ENCODE measurements at regions not wholly inside any gene's neighbourhood (a gene's known extent, or its start where the extent isn't known, plus 50 kb on each side); places are given as distances from the start of the nearest gene placed in this dataset.

DNA sequence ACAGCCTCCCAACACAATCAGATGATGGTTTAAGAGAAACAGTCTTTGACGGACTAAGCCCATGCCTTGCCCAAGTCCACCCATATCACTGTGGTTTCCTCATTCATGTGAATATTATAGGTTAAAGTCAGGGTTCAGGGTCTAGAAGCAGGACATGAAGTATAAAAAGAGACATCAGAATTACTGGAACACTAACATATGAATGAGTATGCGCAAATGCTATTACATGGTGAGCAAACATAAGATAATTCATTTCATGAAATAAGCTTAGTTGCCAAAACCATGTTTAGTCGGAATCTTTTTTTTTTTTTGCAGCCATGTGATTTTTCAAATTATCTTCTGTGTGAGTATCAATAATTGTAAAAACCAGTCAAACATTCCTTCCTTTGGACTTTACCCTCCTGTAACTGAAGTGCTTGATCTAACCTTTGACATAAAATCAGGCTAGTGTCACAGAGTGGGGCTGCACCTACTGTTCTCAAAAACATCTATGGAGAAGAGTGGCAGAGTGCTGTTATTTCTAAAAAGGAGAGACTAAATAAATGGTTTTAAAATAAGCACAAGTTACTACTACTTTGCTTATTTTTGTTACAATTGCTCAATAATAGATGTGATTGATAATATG is 84.9 kb upstream of the NRIP1 start:
- Histone ChIP-seq H3K9me2 (ENCODE audit: insufficient read depth) (peaks cover 10% of the 10 kb centered on the region), H3K36me3 (ENCODE audit: insufficient read depth) (no peaks in the 10 kb centered on the region), H3K27me3 (ENCODE audit: insufficient read depth) (no peaks in the 10 kb centered on the region), H3K27ac (ENCODE audit: low read depth) (no peak overlapping the region), H3K4me1 (ENCODE audit: insufficient read depth) (no peaks in the 10 kb centered on the region), H2AFZ (no peak overlapping the region), H4K20me1 (replicated peaks; ENCODE audit: insufficient read depth) (no peaks in the 10 kb centered on the region), H3K4me3 (no peak overlapping the region), H3F3A (replicated peaks; ENCODE audit: low read depth) (no peaks in the 10 kb centered on the region), H3K4me2 (no peak overlapping the region), H3K79me2 (replicated peaks; ENCODE audit: insufficient read depth) (no peaks in the 10 kb centered on the region)
- no peak overlapping the region for H3K27ac Mint-ChIP-seq
- TF ChIP-seq NANOG (IDR thresholded peaks at IDR 0.05; ENCODE audit: borderline replicate concordance) (no peak), CREB1 (CRISPR knock-in tag; IDR thresholded peaks at IDR 0.05; ENCODE audit: low read depth) (no peak), ZNF331 (CRISPR knock-in tag; IDR thresholded peaks at IDR 0.05; ENCODE audit: low read depth) (no peak)
- TF ChIP-seq, protein P1, sequence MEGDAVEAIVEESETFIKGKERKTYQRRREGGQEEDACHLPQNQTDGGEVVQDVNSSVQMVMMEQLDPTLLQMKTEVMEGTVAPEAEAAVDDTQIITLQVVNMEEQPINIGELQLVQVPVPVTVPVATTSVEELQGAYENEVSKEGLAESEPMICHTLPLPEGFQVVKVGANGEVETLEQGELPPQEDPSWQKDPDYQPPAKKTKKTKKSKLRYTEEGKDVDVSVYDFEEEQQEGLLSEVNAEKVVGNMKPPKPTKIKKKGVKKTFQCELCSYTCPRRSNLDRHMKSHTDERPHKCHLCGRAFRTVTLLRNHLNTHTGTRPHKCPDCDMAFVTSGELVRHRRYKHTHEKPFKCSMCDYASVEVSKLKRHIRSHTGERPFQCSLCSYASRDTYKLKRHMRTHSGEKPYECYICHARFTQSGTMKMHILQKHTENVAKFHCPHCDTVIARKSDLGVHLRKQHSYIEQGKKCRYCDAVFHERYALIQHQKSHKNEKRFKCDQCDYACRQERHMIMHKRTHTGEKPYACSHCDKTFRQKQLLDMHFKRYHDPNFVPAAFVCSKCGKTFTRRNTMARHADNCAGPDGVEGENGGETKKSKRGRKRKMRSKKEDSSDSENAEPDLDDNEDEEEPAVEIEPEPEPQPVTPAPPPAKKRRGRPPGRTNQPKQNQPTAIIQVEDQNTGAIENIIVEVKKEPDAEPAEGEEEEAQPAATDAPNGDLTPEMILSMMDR (conservative IDR thresholded peaks at IDR 0.05; ENCODE audit: low read depth in 2 of 2) = no peak
- TF ChIP-seq, protein P2, sequence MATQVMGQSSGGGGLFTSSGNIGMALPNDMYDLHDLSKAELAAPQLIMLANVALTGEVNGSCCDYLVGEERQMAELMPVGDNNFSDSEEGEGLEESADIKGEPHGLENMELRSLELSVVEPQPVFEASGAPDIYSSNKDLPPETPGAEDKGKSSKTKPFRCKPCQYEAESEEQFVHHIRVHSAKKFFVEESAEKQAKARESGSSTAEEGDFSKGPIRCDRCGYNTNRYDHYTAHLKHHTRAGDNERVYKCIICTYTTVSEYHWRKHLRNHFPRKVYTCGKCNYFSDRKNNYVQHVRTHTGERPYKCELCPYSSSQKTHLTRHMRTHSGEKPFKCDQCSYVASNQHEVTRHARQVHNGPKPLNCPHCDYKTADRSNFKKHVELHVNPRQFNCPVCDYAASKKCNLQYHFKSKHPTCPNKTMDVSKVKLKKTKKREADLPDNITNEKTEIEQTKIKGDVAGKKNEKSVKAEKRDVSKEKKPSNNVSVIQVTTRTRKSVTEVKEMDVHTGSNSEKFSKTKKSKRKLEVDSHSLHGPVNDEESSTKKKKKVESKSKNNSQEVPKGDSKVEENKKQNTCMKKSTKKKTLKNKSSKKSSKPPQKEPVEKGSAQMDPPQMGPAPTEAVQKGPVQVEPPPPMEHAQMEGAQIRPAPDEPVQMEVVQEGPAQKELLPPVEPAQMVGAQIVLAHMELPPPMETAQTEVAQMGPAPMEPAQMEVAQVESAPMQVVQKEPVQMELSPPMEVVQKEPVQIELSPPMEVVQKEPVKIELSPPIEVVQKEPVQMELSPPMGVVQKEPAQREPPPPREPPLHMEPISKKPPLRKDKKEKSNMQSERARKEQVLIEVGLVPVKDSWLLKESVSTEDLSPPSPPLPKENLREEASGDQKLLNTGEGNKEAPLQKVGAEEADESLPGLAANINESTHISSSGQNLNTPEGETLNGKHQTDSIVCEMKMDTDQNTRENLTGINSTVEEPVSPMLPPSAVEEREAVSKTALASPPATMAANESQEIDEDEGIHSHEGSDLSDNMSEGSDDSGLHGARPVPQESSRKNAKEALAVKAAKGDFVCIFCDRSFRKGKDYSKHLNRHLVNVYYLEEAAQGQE (IDR thresholded peaks at IDR 0.05; ENCODE audit: unreplicated experiment) = no peak
- H3K4me3 Mint-ChIP-seq = no peak overlapping the region
- no peak for ATAC-seq
- no peak for DNase-seq (ENCODE audit: low spot score)
- no peaks in the 10 kb centered on the region for H3K27me3 Mint-ChIP-seq (ENCODE audit: insufficient read depth, low read depth, poor library complexity)
- peaks cover under 1% of the 10 kb centered on the region; the same call in 1 of the 3 replicates for H3K36me3 Mint-ChIP-seq (ENCODE audit: low read depth)
- no peaks in the 10 kb centered on the region for H3K4me1 Mint-ChIP-seq
- no peaks in the 10 kb centered on the region for H3K9me3 Mint-ChIP-seq

- Histone ChIP-seq H3K4me1 (ENCODE audit: insufficient read depth) (no peaks in the 10 kb centered on the region), H3K27ac (ENCODE audit: low read depth) (no peak overlapping the region), H2AFZ (no peak overlapping the region), H3F3A (replicated peaks; ENCODE audit: low read depth) (no peaks in the 10 kb centered on the region), H3K27me3 (ENCODE audit: insufficient read depth) (no peaks in the 10 kb centered on the region), H3K9me2 (ENCODE audit: insufficient read depth) (peaks cover 10% of the 10 kb centered on the region), H3K4me2 (no peak overlapping the region), H3K36me3 (ENCODE audit: insufficient read depth) (no peaks in the 10 kb centered on the region), H3K79me2 (replicated peaks; ENCODE audit: insufficient read depth) (no peaks in the 10 kb centered on the region), H3K4me3 (no peak overlapping the region), H4K20me1 (replicated peaks; ENCODE audit: insufficient read depth) (no peaks in the 10 kb centered on the region)
- DNase-seq (ENCODE audit: low spot score) (no peak), ATAC-seq (no peak)
- H3K27me3 Mint-ChIP-seq (ENCODE audit: insufficient read depth, low read depth, poor library complexity) = no peaks in the 10 kb centered on the region
- no peak overlapping the region for H3K4me3 Mint-ChIP-seq
- peaks cover 6% of the 10 kb centered on the region; the same call in 1 of the 3 replicates for H3K36me3 Mint-ChIP-seq (ENCODE audit: low read depth)
- TF ChIP-seq ZNF331 (CRISPR knock-in tag; IDR thresholded peaks at IDR 0.05; ENCODE audit: low read depth) = no peak
- TF ChIP-seq EZH2phosphoT487 (IDR thresholded peaks at IDR 0.05; ENCODE audit: unreplicated experiment) = no peak
- no peak for TF ChIP-seq POLR2AphosphoS5 (IDR thresholded peaks at IDR 0.05; ENCODE audit: low read depth)
- no peak for TF ChIP-seq ZNF114 (CRISPR knock-in tag; IDR thresholded peaks at IDR 0.05)
- TF ChIP-seq JUNB (IDR thresholded peaks at IDR 0.05; ENCODE audit: unreplicated experiment) = no peak
- no peaks in the 10 kb centered on the region; the same call in 2 of the 3 replicates for H3K9me3 Mint-ChIP-seq
- H3K4me1 Mint-ChIP-seq = no peaks in the 10 kb centered on the region
- H3K27ac Mint-ChIP-seq = no peak overlapping the region
These were observed 86.7 kb upstream of the NRIP1 start for GRCh38 chr21:15151385-15152103.

All from GM23338 (cell line).